K562 (cell line): ENCODE measurements at regions not wholly inside any gene's neighbourhood (a gene's known extent, or its start where the extent isn't known, plus 50 kb on each side); places are given as distances from the start of the nearest gene placed in this dataset.

Experiments
- ATAC-seq: fragments of 200-7000 bp; cut with Tn5 transposase; 3 replicates; pipeline ENCODE4 v1.9.1; 2020; ENCODE audit warnings: moderate library complexity
- BruUV-seq: library from RNA; stranded (reverse); fragments of 400-500 nt; replicated peaks from 2 replicates; lab custom pipeline; 2021; lab: Mats Ljungman, UMichigan
- CTCF ChIA-PET: fragments of 300-600 bp; formaldehyde crosslinking; extraction: SDS; loops from one replicate; lab custom pipeline; 2021; ENCODE audit warnings: low intra/inter-chr PET ratio; lab: Yijun Ruan, JAX
- POLR2A ChIA-PET: fragments of 300-600, 350-650 bp; sonication (Branson Sonifier 250); formaldehyde crosslinking; extraction: SDS; loops from one replicate; lab custom pipeline; 2021; ENCODE audit warnings: antibody characterized with exemption, inconsistent platforms; lab: Yijun Ruan, JAX
- DNase-seq, 4 experiments: peaks; one replicate each; pipeline versions ENCODE4 v3.0.0 to v3.0.0-alpha.2; 2011 to 2018; ENCODE audit warnings: low spot score in 3 of 4, mixed read lengths in 3 of 4; ENCODE audit errors: extremely low read depth in 1 of 4
- FAIRE-seq: peaks from 2 replicates; lab custom pipeline; 2011; peaks lifted over from hg19 to GRCh38; lab: Jason Lieb, UNC
- H2AFZ ChIP-seq: 2 replicates; pipeline ENCODE4 v1.6.0; 2011; ENCODE audit warnings: low read depth, low read length, control low read depth, inconsistent platforms
- H3K27ac ChIP-seq: fragments of 200-600 bp; 3 replicates; pipeline ENCODE4 v1.8.0; 2011; ENCODE audit warnings: low read depth, mild to moderate bottlenecking, control low read depth, inconsistent platforms, low read length, moderate library complexity, mixed read lengths; ENCODE audit errors: extremely low read depth
- H3K27me3 ChIP-seq, 2 experiments: fragments of 300-600 bp in 1 of 2; 2 replicates in 1 of 2; 3 replicates in 1 of 2; pipeline versions ENCODE4 v1.6.0 to v1.8.0; 2011; ENCODE audit warnings: inconsistent platforms in 2 of 2, low read length in 2 of 2, mild to moderate bottlenecking in 1 of 2, mixed read lengths in 1 of 2, moderate library complexity in 1 of 2; ENCODE audit not compliant: control insufficient read depth in 2 of 2, insufficient read depth in 2 of 2
- H3K36me3 ChIP-seq: fragments of 300-600 bp; 3 replicates; pipeline ENCODE4 v1.8.0; 2011; ENCODE audit warnings: mild to moderate bottlenecking, low read length, inconsistent platforms; ENCODE audit not compliant: control insufficient read depth, insufficient read depth
- H3K4me1 ChIP-seq, 2 experiments: fragments of 200-600 bp in 1 of 2; replicated peaks in 1 of 2; 2 replicates in 1 of 2; 3 replicates in 1 of 2; pipeline versions ENCODE4 v1.5.1 to v1.8.0; 2011; ENCODE audit warnings: inconsistent platforms in 2 of 2, low read length in 2 of 2, mild to moderate bottlenecking in 1 of 2, mixed read lengths in 1 of 2, moderate library complexity in 1 of 2; ENCODE audit not compliant: control insufficient read depth in 2 of 2, insufficient read depth in 2 of 2
- H3K4me2 ChIP-seq: 2 replicates; pipeline ENCODE4 v1.6.1; 2011; ENCODE audit warnings: low read length, control low read depth, inconsistent platforms, mixed read lengths; ENCODE audit not compliant: insufficient read depth
- H3K4me3 ChIP-seq: fragments of 200-600 bp; sonication (generic), shearing (Covaris generic); 2 replicates; pipeline ENCODE4 v1.5.1; 2016; ENCODE audit warnings: control low read depth, inconsistent platforms
- H3K79me2 ChIP-seq: fragments of 200-600 bp; 3 replicates; pipeline ENCODE4 v1.8.0; 2011; ENCODE audit warnings: low read length, inconsistent platforms; ENCODE audit not compliant: control insufficient read depth, insufficient read depth
- H3K9ac ChIP-seq, 2 experiments: 2 replicates each; pipeline versions ENCODE4 v1.6.0 to v1.6.1; 2011; ENCODE audit warnings: low read depth in 2 of 2, low read length in 2 of 2, control low read depth in 1 of 2, inconsistent platforms in 1 of 2, mild to moderate bottlenecking in 1 of 2, mixed read lengths in 1 of 2; ENCODE audit not compliant: insufficient read depth in 1 of 2
- H3K9me1 ChIP-seq: one replicate; pipeline ENCODE4 v1.6.0; 2011; ENCODE audit warnings: inconsistent platforms, mild to moderate bottlenecking, low read length, moderate library complexity; ENCODE audit not compliant: control insufficient read depth, insufficient read depth
- H3K9me3 ChIP-seq: replicated peaks from 2 replicates; pipeline ENCODE4 v1.5.1; 2011; ENCODE audit warnings: low read depth, low read length, inconsistent platforms; ENCODE audit not compliant: control insufficient read depth, insufficient read depth
- H4K20me1 ChIP-seq: replicated peaks from 2 replicates; pipeline ENCODE4 v1.6.1; 2011; ENCODE audit warnings: low read length, inconsistent platforms, mixed read lengths; ENCODE audit not compliant: control insufficient read depth, insufficient read depth
- E2F3 ChIP-seq: fragments of 250-450 bp; sonication (Bioruptor Pico); IDR thresholded peaks from 2 replicates; pipeline ENCODE4 v1.4.0; 2020; ENCODE audit warnings: mild to moderate bottlenecking
- ETV6 ChIP-seq, 3 experiments: fragments of 150-350 bp in 1 of 3; sonication (generic) in 1 of 3; formaldehyde crosslinking in 1 of 3; IDR thresholded peaks; 2 replicates each; pipeline versions ENCODE4 v1.6.1 to v1.8.0; 2014 to 2022; ENCODE audit warnings: borderline replicate concordance in 2 of 3, low read depth in 2 of 3, antibody characterized with exemption in 1 of 3, low read length in 1 of 3, mild to moderate bottlenecking in 1 of 3, missing genetic modification reagents in 1 of 3
- EZH2 ChIP-seq: IDR thresholded peaks from 2 replicates; pipeline ENCODE4 v1.6.1; 2012; ENCODE audit warnings: low read depth, mild to moderate bottlenecking, inconsistent platforms, low read length, borderline replicate concordance
- MCM5 ChIP-seq: fragments of 450-650 bp; IDR thresholded peaks from 2 replicates; pipeline ENCODE4 v1.6.1; 2016; ENCODE audit warnings: low read depth
- MEF2D ChIP-seq: conservative IDR thresholded peaks from 2 replicates; pipeline ENCODE4 v1.6.1; 2016; ENCODE audit warnings: low read depth, missing genetic modification characterization, missing compliant biosample characterization
- MYNN ChIP-seq, 2 experiments: sonication (generic); formaldehyde crosslinking in 1 of 2; IDR thresholded peaks; 2 replicates each; pipeline versions ENCODE4 v1.5.0 to v1.6.1; 2016 to 2020; ENCODE audit warnings: antibody characterized with exemption in 1 of 2, missing genetic modification reagents in 1 of 2
- RBM22 ChIP-seq: fragments of 200-400 bp; formaldehyde crosslinking; IDR thresholded peaks from 2 replicates; pipeline ENCODE4 v1.6.1; 2018; ENCODE audit warnings: low read length, low read depth; ENCODE audit not compliant: poor library complexity, severe bottlenecking
- ZC3H4 ChIP-seq: sonication (generic); formaldehyde crosslinking; IDR thresholded peaks from 2 replicates; pipeline ENCODE4 v1.9.0; 2021; ENCODE audit warnings: missing genetic modification reagents, borderline replicate concordance
- ZNF431 ChIP-seq: sonication (generic); formaldehyde crosslinking; IDR thresholded peaks from 2 replicates; pipeline ENCODE4 v1.8.0; 2022; ENCODE audit warnings: mild to moderate bottlenecking, missing genetic modification reagents
- ZNF584 ChIP-seq: fragments of 200-800 bp; sonication (Bioruptor generic); IDR thresholded peaks from 2 replicates; pipeline ENCODE4 v1.6.1; 2016; ENCODE audit warnings: low read depth, mild to moderate bottlenecking, missing genetic modification characterization, missing compliant biosample characterization
- in situ Hi-C: fragments of 300-500 bp; cut with MboI; formaldehyde crosslinking; loops from 4 replicates; pipeline ENCODE4 v1.15.0; 2018; ENCODE audit warnings: inconsistent platforms, mixed read lengths
- intact Hi-C: fragments of 100-400 bp; cut with micrococcal nuclease; formaldehyde crosslinking; loops from 2 replicates; pipeline ENCODE4 v1.14.2; 2022
- TF ChIP-seq, protein P1 (sequence below): fragments of 250-450 bp; sonication (Bioruptor Pico); IDR thresholded peaks from 2 replicates; pipeline ENCODE4 v1.8.0; 2021; ENCODE audit warnings: mild to moderate bottlenecking, moderate library complexity
- TF ChIP-seq, protein P2 (sequence below): sonication (generic); formaldehyde crosslinking; IDR thresholded peaks from 2 replicates; pipeline ENCODE4 v1.8.0; 2023; ENCODE audit warnings: mild to moderate bottlenecking, missing genetic modification reagents
- TF ChIP-seq, protein P3 (sequence below): sonication (generic); formaldehyde crosslinking; IDR thresholded peaks from 2 replicates; pipeline ENCODE4 v1.9.0; 2022; ENCODE audit warnings: mild to moderate bottlenecking, missing genetic modification reagents

DNA sequence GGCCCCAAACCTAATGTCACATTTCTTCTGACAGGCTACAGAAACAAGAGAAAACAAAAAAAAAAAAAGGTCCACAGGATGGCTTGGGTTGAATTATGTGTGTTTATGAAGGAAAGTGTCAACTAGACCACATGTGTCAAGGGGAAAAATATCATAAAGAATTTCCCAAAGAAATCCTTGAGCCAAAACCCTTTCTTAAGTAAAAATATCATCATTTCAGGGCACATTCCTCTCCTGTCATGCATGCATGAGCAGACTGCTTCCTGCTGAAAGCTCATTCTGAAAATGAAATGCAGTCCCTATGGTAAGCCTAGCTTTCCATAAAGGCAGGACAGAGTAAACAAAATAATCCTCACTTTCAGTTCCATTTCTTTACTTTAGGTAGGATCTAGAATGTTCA is 85.7 kb upstream of the RBBP8 start:
- Histone ChIP-seq H2AFZ (no peak overlapping the region), H3K4me2 (no peak overlapping the region), H4K20me1 (no peaks in the 10 kb centered on the region), H3K36me3 (no peaks in the 10 kb centered on the region), H3K9ac (no peak overlapping the region), H3K27ac (no peak overlapping the region), H3K4me1 (no peaks in the 10 kb centered on the region), H3K27me3 (peaks cover 0 to 5% of the 10 kb centered on the region in 2 experiments; a peak in 1 of 5 replicates), H3K4me3 (no peak overlapping the region), H3K79me2 (no peaks in the 10 kb centered on the region), H3K9me1 (no peaks in the 10 kb centered on the region), H3K9me3 (no peaks in the 10 kb centered on the region)
- ChIA-PET CTCF (interaction anchor here (0.9 kb wide), 1 partner anchor 136 kb away, joined by 3 read pairs; no protein-coding TSS in a partner anchor), POLR2A (interaction anchor here (0.9 kb wide), 1 partner anchor 9 kb away, joined by 3 read pairs; no protein-coding TSS in a partner anchor)
- in situ Hi-C loops (no loop called here), intact Hi-C loops (loop anchor here (5.0 kb wide), 1 partner anchor 135 kb away; no protein-coding TSS in a partner anchor)
- BruUV-seq = no TSS peak
- ATAC-seq (no peak), FAIRE-seq (no peak), DNase-seq (no peak)
- TF ChIP-seq E2F3 (CRISPR knock-in tag) (no peak), RBM22 (no peak), ZC3H4 (CRISPR knock-in tag) (no peak), ZNF431 (CRISPR knock-in tag) (no peak), EZH2 (no peak), ETV6 (IDR thresholded peaks at IDR 0.05; ENCODE audit: borderline replicate concordance in 1 of 2, low read depth in 2 of 2, low read length in 1 of 2) (no peak), ETV6 (CRISPR knock-in tag; IDR thresholded peaks at IDR 0.05; ENCODE audit: borderline replicate concordance) (no peak), MEF2D (tag) (no peak), MCM5 (no peak), ZNF584 (no peak), MYNN (IDR thresholded peaks at IDR 0.05) (no peak), MYNN (CRISPR knock-in tag; IDR thresholded peaks at IDR 0.05) (no peak)
- TF ChIP-seq, protein P1, sequence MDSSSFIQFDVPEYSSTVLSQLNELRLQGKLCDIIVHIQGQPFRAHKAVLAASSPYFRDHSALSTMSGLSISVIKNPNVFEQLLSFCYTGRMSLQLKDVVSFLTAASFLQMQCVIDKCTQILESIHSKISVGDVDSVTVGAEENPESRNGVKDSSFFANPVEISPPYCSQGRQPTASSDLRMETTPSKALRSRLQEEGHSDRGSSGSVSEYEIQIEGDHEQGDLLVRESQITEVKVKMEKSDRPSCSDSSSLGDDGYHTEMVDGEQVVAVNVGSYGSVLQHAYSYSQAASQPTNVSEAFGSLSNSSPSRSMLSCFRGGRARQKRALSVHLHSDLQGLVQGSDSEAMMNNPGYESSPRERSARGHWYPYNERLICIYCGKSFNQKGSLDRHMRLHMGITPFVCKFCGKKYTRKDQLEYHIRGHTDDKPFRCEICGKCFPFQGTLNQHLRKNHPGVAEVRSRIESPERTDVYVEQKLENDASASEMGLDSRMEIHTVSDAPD = no peak
- TF ChIP-seq, protein P2, sequence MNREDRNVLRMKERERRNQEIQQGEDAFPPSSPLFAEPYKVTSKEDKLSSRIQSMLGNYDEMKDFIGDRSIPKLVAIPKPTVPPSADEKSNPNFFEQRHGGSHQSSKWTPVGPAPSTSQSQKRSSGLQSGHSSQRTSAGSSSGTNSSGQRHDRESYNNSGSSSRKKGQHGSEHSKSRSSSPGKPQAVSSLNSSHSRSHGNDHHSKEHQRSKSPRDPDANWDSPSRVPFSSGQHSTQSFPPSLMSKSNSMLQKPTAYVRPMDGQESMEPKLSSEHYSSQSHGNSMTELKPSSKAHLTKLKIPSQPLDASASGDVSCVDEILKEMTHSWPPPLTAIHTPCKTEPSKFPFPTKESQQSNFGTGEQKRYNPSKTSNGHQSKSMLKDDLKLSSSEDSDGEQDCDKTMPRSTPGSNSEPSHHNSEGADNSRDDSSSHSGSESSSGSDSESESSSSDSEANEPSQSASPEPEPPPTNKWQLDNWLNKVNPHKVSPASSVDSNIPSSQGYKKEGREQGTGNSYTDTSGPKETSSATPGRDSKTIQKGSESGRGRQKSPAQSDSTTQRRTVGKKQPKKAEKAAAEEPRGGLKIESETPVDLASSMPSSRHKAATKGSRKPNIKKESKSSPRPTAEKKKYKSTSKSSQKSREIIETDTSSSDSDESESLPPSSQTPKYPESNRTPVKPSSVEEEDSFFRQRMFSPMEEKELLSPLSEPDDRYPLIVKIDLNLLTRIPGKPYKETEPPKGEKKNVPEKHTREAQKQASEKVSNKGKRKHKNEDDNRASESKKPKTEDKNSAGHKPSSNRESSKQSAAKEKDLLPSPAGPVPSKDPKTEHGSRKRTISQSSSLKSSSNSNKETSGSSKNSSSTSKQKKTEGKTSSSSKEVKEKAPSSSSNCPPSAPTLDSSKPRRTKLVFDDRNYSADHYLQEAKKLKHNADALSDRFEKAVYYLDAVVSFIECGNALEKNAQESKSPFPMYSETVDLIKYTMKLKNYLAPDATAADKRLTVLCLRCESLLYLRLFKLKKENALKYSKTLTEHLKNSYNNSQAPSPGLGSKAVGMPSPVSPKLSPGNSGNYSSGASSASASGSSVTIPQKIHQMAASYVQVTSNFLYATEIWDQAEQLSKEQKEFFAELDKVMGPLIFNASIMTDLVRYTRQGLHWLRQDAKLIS = no peak
- TF ChIP-seq, protein P3, sequence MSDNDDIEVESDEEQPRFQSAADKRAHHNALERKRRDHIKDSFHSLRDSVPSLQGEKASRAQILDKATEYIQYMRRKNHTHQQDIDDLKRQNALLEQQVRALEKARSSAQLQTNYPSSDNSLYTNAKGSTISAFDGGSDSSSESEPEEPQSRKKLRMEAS (CRISPR knock-in tag) = no peak
